ENCODE measurements at regions not wholly inside any gene's neighbourhood (a gene's known extent, or its start where the extent isn't known, plus 50 kb on each side); places are given as distances from the start of the nearest gene placed in this dataset.
"Not testable (repeated sequence)": the region's sequence is repeated elsewhere in the genome, so short reads cannot be mapped to it uniquely, and the experiment has no call there.

GRCh38 chr10:2882628-2883027, 184.7 kb upstream of the PFKP start:
- DNase-seq (ENCODE audit: low spot score), result no peak
- Histone ChIP-seq H3K4me3 (ENCODE audit: severe bottlenecking) (no peak overlapping the region), H3K27ac (ENCODE audit: poor library complexity, severe bottlenecking) (no peak overlapping the region), H3K27me3 (ENCODE audit: insufficient read depth, poor library complexity, severe bottlenecking) (peaks cover 12% of the 10 kb centered on the region), H3K9me3 (ENCODE audit: severe bottlenecking) (no peaks in the 10 kb centered on the region), H3K4me1 (ENCODE audit: insufficient read depth, poor library complexity, severe bottlenecking) (no peaks in the 10 kb centered on the region), H3K36me3 (ENCODE audit: low read depth) (no peaks in the 10 kb centered on the region)
- TF ChIP-seq CTCF (IDR thresholded peaks at IDR 0.05; ENCODE audit: poor library complexity, severe bottlenecking), result no peak
- ATAC-seq (ENCODE audit: low read depth), result no peak

- Histone ChIP-seq H3K9me3 (ENCODE audit: severe bottlenecking) (no peaks in the 10 kb centered on the region), H3K36me3 (ENCODE audit: low read depth) (no peaks in the 10 kb centered on the region), H3K27me3 (ENCODE audit: insufficient read depth, poor library complexity, severe bottlenecking) (peaks cover 18% of the 10 kb centered on the region), H3K27ac (ENCODE audit: poor library complexity, severe bottlenecking) (no peak overlapping the region), H3K4me3 (ENCODE audit: severe bottlenecking) (no peak overlapping the region), H3K4me1 (ENCODE audit: insufficient read depth, poor library complexity, severe bottlenecking) (no peaks in the 10 kb centered on the region)
- DNase-seq (ENCODE audit: low spot score), result no peak
- ATAC-seq (ENCODE audit: low read depth), result no peak
- TF ChIP-seq CTCF (IDR thresholded peaks at IDR 0.05; ENCODE audit: poor library complexity, severe bottlenecking), result no peak
Observed at GRCh38 chr10:2881720-2882620, 185.4 kb upstream of the PFKP start.

- H3K9me3 ChIP-seq (ENCODE audit: severe bottlenecking); H3K27ac ChIP-seq (ENCODE audit: poor library complexity, severe bottlenecking); H3K4me3 ChIP-seq (ENCODE audit: severe bottlenecking); H3K4me1 ChIP-seq (ENCODE audit: insufficient read depth, poor library complexity, severe bottlenecking); DNase-seq (ENCODE audit: low spot score); H3K36me3 ChIP-seq (ENCODE audit: low read depth); ATAC-seq (ENCODE audit: low read depth): not testable (repeated sequence)
- peaks cover 18% of the 10 kb centered on the region for H3K27me3 ChIP-seq (ENCODE audit: insufficient read depth, poor library complexity, severe bottlenecking)
Observed at GRCh38 chr10:2880050-2880449, 187.3 kb upstream of the PFKP start.

- Histone ChIP-seq H3K9me3 (ENCODE audit: severe bottlenecking) (no peaks in the 10 kb centered on the region), H3K27ac (ENCODE audit: poor library complexity, severe bottlenecking) (no peak overlapping the region), H3K4me1 (ENCODE audit: insufficient read depth, poor library complexity, severe bottlenecking) (no peaks in the 10 kb centered on the region), H3K27me3 (ENCODE audit: insufficient read depth, poor library complexity, severe bottlenecking) (peaks cover 18% of the 10 kb centered on the region), H3K36me3 (ENCODE audit: low read depth) (no peaks in the 10 kb centered on the region), H3K4me3 (ENCODE audit: severe bottlenecking) (no peak overlapping the region)
- no peak for DNase-seq (ENCODE audit: low spot score)
- TF ChIP-seq CTCF (IDR thresholded peaks at IDR 0.05; ENCODE audit: poor library complexity, severe bottlenecking), result no peak
- ATAC-seq (ENCODE audit: low read depth), result no peak
Observed at GRCh38 chr10:2878818-2879217, 188.5 kb upstream of the PFKP start.

- Histone ChIP-seq H3K36me3 (ENCODE audit: low read depth) (no peaks in the 10 kb centered on the region), H3K27me3 (ENCODE audit: insufficient read depth, poor library complexity, severe bottlenecking) (peaks cover 14% of the 10 kb centered on the region), H3K27ac (ENCODE audit: poor library complexity, severe bottlenecking) (no peak overlapping the region), H3K4me1 (ENCODE audit: insufficient read depth, poor library complexity, severe bottlenecking) (no peaks in the 10 kb centered on the region), H3K9me3 (ENCODE audit: severe bottlenecking) (no peaks in the 10 kb centered on the region), H3K4me3 (ENCODE audit: severe bottlenecking) (no peak overlapping the region)
- DNase-seq (ENCODE audit: low spot score), result no peak
- no peak for TF ChIP-seq CTCF (IDR thresholded peaks at IDR 0.05; ENCODE audit: poor library complexity, severe bottlenecking)
- ATAC-seq (ENCODE audit: low read depth), result no peak
Observed at GRCh38 chr10:2876032-2876431, 191.3 kb upstream of the PFKP start.

Data from RWPE2 (cell line).